Prostate gland (tissue), 2 donors: ENCODE measurements at regions not wholly inside any gene's neighbourhood (a gene's known extent, or its start where the extent isn't known, plus 50 kb on each side); places are given as distances from the start of the nearest gene placed in this dataset.

Source experiments
- CTCF ChIP-seq, 4 experiments: fragments of 200-600 bp in 2 of 4; fragments of 450-650 bp in 2 of 4; sonication (generic) in 2 of 4; IDR thresholded peaks; 1 replicate in 3 of 4; 2 replicates in 1 of 4; pipeline ENCODE4 v1.5.1; 2016 to 2019; ENCODE audit warnings: antibody characterized with exemption in 4 of 4, mild to moderate bottlenecking in 2 of 4, moderate library complexity in 2 of 4
- POLR2A ChIP-seq: fragments of 450-650 bp; IDR thresholded peaks from one replicate; pipeline ENCODE4 v1.6.1; 2016; ENCODE audit warnings: antibody characterized with exemption, mild to moderate bottlenecking
- POLR2AphosphoS5 ChIP-seq: sonication (generic); formaldehyde crosslinking; IDR thresholded peaks from one replicate; pipeline ENCODE4 v1.6.1; 2017; ENCODE audit warnings: antibody characterized with exemption

DNA sequence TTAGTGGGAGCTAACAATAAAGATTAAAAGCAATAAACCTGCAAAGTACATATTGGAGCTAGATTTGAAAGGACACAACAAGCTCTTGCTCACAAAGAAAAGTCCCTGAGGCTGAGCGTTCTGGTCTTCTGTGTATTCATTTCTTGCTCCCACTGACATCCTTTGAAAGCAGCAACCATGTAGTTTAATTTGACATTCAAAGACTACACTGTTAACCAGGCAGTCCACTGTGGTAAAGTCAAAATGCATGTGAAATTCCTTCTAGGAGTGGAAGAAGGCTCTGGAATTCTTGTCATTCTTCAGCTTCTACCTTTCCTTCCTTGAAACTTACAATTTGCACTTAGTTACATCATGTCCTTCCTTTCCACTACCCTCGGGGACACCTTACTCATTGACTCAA is 480.7 kb downstream of the CSNK1G3 start:
- TF ChIP-seq POLR2A (no peak), CTCF (IDR thresholded peaks at IDR 0.05) (no peak), POLR2AphosphoS5 (no peak)
